HL-60 (cell line): ENCODE measurements at regions not wholly inside any gene's neighbourhood (a gene's known extent, or its start where the extent isn't known, plus 50 kb on each side); places are given as distances from the start of the nearest gene placed in this dataset.

Experiments used
- DNase-seq, 2 experiments: peaks; one replicate each; pipeline ENCODE4 v3.0.0-alpha.2; 2010 to 2020; ENCODE audit warnings: low read depth in 1 of 2, low spot score in 1 of 2
- H3K27ac ChIP-seq: fragments of 250-450 bp; sonication (Bioruptor Pico); replicated peaks from 2 replicates; pipeline ENCODE4 v1.5.1; 2020; ENCODE audit warnings: mild to moderate bottlenecking, moderate library complexity
- H3K27me3 ChIP-seq: fragments of 250-450 bp; sonication (Bioruptor Pico); 2 replicates; pipeline ENCODE4 v1.5.1; 2021; ENCODE audit warnings: mild to moderate bottlenecking, moderate library complexity; ENCODE audit not compliant: insufficient read depth, poor library complexity, severe bottlenecking
- H3K4me3 ChIP-seq: replicated peaks from 2 replicates; pipeline ENCODE4 v1.5.1; 2011; ENCODE audit warnings: mild to moderate bottlenecking, control low read depth, low read length; ENCODE audit not compliant: insufficient read depth
- GABPA ChIP-seq: IDR thresholded peaks from 2 replicates; pipeline ENCODE4 v1.6.1; 2012; ENCODE audit warnings: low read depth
- POLR2AphosphoS5 ChIP-seq: IDR thresholded peaks from 2 replicates; pipeline ENCODE4 v1.6.1; 2012; ENCODE audit warnings: low read depth
- SPI1 ChIP-seq: IDR thresholded peaks from 2 replicates; pipeline ENCODE4 v1.6.1; 2012; ENCODE audit warnings: low read depth, mild to moderate bottlenecking, borderline replicate concordance
- TF ChIP-seq, protein P1 (sequence below): IDR thresholded peaks from one replicate; pipeline ENCODE4 v1.5.1; 2011; ENCODE audit warnings: low read length, control low read depth, inconsistent platforms; ENCODE audit not compliant: insufficient read depth
- TF ChIP-seq, protein P2 (sequence below): IDR thresholded peaks from 2 replicates; pipeline ENCODE4 v1.6.1; 2012; ENCODE audit warnings: low read depth; ENCODE audit not compliant: insufficient replicate concordance

- H3K27me3 ChIP-seq = no peaks in the 10 kb centered on the region
- DNase-seq = peak in 1 of 2 experiments; percentile 40
- H3K4me3 ChIP-seq = no peak overlapping the region
- H3K27ac ChIP-seq = no peak overlapping the region
- TF ChIP-seq, protein P1, sequence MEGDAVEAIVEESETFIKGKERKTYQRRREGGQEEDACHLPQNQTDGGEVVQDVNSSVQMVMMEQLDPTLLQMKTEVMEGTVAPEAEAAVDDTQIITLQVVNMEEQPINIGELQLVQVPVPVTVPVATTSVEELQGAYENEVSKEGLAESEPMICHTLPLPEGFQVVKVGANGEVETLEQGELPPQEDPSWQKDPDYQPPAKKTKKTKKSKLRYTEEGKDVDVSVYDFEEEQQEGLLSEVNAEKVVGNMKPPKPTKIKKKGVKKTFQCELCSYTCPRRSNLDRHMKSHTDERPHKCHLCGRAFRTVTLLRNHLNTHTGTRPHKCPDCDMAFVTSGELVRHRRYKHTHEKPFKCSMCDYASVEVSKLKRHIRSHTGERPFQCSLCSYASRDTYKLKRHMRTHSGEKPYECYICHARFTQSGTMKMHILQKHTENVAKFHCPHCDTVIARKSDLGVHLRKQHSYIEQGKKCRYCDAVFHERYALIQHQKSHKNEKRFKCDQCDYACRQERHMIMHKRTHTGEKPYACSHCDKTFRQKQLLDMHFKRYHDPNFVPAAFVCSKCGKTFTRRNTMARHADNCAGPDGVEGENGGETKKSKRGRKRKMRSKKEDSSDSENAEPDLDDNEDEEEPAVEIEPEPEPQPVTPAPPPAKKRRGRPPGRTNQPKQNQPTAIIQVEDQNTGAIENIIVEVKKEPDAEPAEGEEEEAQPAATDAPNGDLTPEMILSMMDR = no peak
- TF ChIP-seq GABPA (no peak), SPI1 (no peak), POLR2AphosphoS5 (no peak)
- TF ChIP-seq, protein P2, sequence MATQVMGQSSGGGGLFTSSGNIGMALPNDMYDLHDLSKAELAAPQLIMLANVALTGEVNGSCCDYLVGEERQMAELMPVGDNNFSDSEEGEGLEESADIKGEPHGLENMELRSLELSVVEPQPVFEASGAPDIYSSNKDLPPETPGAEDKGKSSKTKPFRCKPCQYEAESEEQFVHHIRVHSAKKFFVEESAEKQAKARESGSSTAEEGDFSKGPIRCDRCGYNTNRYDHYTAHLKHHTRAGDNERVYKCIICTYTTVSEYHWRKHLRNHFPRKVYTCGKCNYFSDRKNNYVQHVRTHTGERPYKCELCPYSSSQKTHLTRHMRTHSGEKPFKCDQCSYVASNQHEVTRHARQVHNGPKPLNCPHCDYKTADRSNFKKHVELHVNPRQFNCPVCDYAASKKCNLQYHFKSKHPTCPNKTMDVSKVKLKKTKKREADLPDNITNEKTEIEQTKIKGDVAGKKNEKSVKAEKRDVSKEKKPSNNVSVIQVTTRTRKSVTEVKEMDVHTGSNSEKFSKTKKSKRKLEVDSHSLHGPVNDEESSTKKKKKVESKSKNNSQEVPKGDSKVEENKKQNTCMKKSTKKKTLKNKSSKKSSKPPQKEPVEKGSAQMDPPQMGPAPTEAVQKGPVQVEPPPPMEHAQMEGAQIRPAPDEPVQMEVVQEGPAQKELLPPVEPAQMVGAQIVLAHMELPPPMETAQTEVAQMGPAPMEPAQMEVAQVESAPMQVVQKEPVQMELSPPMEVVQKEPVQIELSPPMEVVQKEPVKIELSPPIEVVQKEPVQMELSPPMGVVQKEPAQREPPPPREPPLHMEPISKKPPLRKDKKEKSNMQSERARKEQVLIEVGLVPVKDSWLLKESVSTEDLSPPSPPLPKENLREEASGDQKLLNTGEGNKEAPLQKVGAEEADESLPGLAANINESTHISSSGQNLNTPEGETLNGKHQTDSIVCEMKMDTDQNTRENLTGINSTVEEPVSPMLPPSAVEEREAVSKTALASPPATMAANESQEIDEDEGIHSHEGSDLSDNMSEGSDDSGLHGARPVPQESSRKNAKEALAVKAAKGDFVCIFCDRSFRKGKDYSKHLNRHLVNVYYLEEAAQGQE = no peak
These were observed 272.9 kb upstream of the C1orf174 start for GRCh38 chr1:4172644-4173599.

GRCh38 chr1:4173731-4174130 is 273.7 kb upstream of the C1orf174 start:
- DNase-seq = no peak
- Histone ChIP-seq H3K4me3 (no peak overlapping the region), H3K27ac (no peak overlapping the region), H3K27me3 (no peaks in the 10 kb centered on the region)
- TF ChIP-seq, protein P2 = no peak
- TF ChIP-seq POLR2AphosphoS5 = no peak
- TF ChIP-seq SPI1 = no peak
- TF ChIP-seq, protein P1 = no peak
- TF ChIP-seq GABPA = no peak

- Histone ChIP-seq H3K27me3 (no peaks in the 10 kb centered on the region), H3K27ac (no peak overlapping the region), H3K4me3 (no peak overlapping the region)
- TF ChIP-seq, protein P2 = no peak
- no peak for DNase-seq
These were observed 274.5 kb upstream of the C1orf174 start for GRCh38 chr1:4174291-4175200.
